ENCODE measurements at regions not wholly inside any gene's neighbourhood (a gene's known extent, or its start where the extent isn't known, plus 50 kb on each side); places are given as distances from the start of the nearest gene placed in this dataset.

- no peak for DNase-seq (ENCODE audit: low spot score)
These were observed 514.9 kb upstream of the PROK2 start for GRCh38 chr3:72299823-72300222.

GRCh38 chr3:72299321-72299802, 514.4 kb upstream of the PROK2 start:
- DNase-seq (ENCODE audit: low spot score), result no peak

- DNase-seq (ENCODE audit: low spot score), result no peak
These were observed 513.5 kb upstream of the PROK2 start for GRCh38 chr3:72298201-72299152.

- DNase-seq (ENCODE audit: low spot score), result no peak
These were observed 512.5 kb upstream of the PROK2 start for GRCh38 chr3:72297481-72297880.

- no peak for DNase-seq (ENCODE audit: low spot score)
These were observed 511.6 kb upstream of the PROK2 start for GRCh38 chr3:72296477-72297111.

- DNase-seq (ENCODE audit: low spot score), result no peak
These were observed 511.1 kb upstream of the PROK2 start for GRCh38 chr3:72295962-72296450.

GRCh38 chr3:72295276-72295961, 510.5 kb upstream of the PROK2 start:
- DNase-seq (ENCODE audit: low spot score), result no peak

- no peak for DNase-seq (ENCODE audit: low spot score)
These were observed 506.1 kb upstream of the PROK2 start for GRCh38 chr3:72290859-72291638.

GRCh38 chr3:72289692-72290071, 504.7 kb upstream of the PROK2 start:
- DNase-seq (ENCODE audit: low spot score), result no peak

GRCh38 chr3:72288955-72289691, 504.2 kb upstream of the PROK2 start:
- DNase-seq (ENCODE audit: low spot score), result peak; percentile 77

GRCh38 chr3:72287956-72288355, 503.0 kb upstream of the PROK2 start:
- no peak for DNase-seq (ENCODE audit: low spot score)

GRCh38 chr3:72285502-72285901, 500.6 kb upstream of the PROK2 start:
- DNase-seq (ENCODE audit: low spot score), result no peak

GRCh38 chr3:72284471-72284870, 499.5 kb upstream of the PROK2 start:
- no peak for DNase-seq (ENCODE audit: low spot score)

GRCh38 chr3:72282918-72283317, 498.0 kb upstream of the PROK2 start:
- DNase-seq (ENCODE audit: low spot score), result no peak

GRCh38 chr3:72281551-72281950, 496.6 kb upstream of the PROK2 start:
- no peak for DNase-seq (ENCODE audit: low spot score)

GRCh38 chr3:72280876-72281275, 495.9 kb upstream of the PROK2 start:
- no peak for DNase-seq (ENCODE audit: low spot score)

- DNase-seq (ENCODE audit: low spot score), result no peak
These were observed 494.7 kb upstream of the PROK2 start for GRCh38 chr3:72279631-72280041.

GRCh38 chr3:72279068-72279604, 494.2 kb upstream of the PROK2 start:
- no peak for DNase-seq (ENCODE audit: low spot score)

- no peak for DNase-seq (ENCODE audit: low spot score)
These were observed 493.6 kb upstream of the PROK2 start for GRCh38 chr3:72278349-72279067.

GRCh38 chr3:72277710-72278109, 492.8 kb upstream of the PROK2 start:
- no peak for DNase-seq (ENCODE audit: low spot score)

Data from D341Med (cell line).